SK-N-MC (cell line): ENCODE measurements at regions not wholly inside any gene's neighbourhood (a gene's known extent, or its start where the extent isn't known, plus 50 kb on each side); places are given as distances from the start of the nearest gene placed in this dataset.
A peak's percentile ranks its signal among the peaks of the same experiment; 100 is the strongest.

Experiments
- DNase-seq: peaks from one replicate; pipeline ENCODE4 v3.0.0-alpha.2; 2011; ENCODE audit warnings: low read depth, low spot score
- H3K27ac ChIP-seq: fragments of 200-600 bp; sonication (generic); 2 replicates; pipeline ENCODE4 v1.5.1; 2016; ENCODE audit warnings: mixed run types
- H3K36me3 ChIP-seq: fragments of 200-600 bp; sonication (generic); 2 replicates; pipeline ENCODE4 v1.6.1; 2017; ENCODE audit warnings: antibody characterized with exemption, low read length, mixed read lengths; ENCODE audit not compliant: insufficient read depth
- H3K4me3 ChIP-seq: fragments of 200-600 bp; sonication (generic); 2 replicates; pipeline ENCODE4 v1.5.1; 2016
- H3K9ac ChIP-seq: fragments of 200-600 bp; sonication (generic); 2 replicates; pipeline ENCODE4 v1.8.0; 2017; ENCODE audit warnings: mixed run types, mixed read lengths; ENCODE audit not compliant: insufficient read length
- H3K9me3 ChIP-seq: fragments of 200-600 bp; sonication (generic); 2 replicates; pipeline ENCODE4 v1.6.1; 2017; ENCODE audit warnings: low read depth, mild to moderate bottlenecking, antibody characterized with exemption, low read length, moderate library complexity, mixed read lengths
- EZH2 ChIP-seq: fragments of 200-600 bp; sonication (generic); IDR thresholded peaks from one replicate; pipeline ENCODE4 v1.6.1; 2017; ENCODE audit warnings: antibody characterized with exemption
- FOXP2 ChIP-seq: optimal IDR thresholded peaks from 2 replicates; pipeline ENCODE3; 2011; ENCODE audit warnings: mild to moderate bottlenecking, moderate library complexity; ENCODE audit not compliant: insufficient read depth; ENCODE audit errors: extremely low read length, control extremely low read depth
- POLR2AphosphoS5 ChIP-seq: IDR thresholded peaks from 2 replicates; pipeline ENCODE4 v1.6.1; 2012; ENCODE audit warnings: mild to moderate bottlenecking, low read depth, low read length, borderline replicate concordance

DNA sequence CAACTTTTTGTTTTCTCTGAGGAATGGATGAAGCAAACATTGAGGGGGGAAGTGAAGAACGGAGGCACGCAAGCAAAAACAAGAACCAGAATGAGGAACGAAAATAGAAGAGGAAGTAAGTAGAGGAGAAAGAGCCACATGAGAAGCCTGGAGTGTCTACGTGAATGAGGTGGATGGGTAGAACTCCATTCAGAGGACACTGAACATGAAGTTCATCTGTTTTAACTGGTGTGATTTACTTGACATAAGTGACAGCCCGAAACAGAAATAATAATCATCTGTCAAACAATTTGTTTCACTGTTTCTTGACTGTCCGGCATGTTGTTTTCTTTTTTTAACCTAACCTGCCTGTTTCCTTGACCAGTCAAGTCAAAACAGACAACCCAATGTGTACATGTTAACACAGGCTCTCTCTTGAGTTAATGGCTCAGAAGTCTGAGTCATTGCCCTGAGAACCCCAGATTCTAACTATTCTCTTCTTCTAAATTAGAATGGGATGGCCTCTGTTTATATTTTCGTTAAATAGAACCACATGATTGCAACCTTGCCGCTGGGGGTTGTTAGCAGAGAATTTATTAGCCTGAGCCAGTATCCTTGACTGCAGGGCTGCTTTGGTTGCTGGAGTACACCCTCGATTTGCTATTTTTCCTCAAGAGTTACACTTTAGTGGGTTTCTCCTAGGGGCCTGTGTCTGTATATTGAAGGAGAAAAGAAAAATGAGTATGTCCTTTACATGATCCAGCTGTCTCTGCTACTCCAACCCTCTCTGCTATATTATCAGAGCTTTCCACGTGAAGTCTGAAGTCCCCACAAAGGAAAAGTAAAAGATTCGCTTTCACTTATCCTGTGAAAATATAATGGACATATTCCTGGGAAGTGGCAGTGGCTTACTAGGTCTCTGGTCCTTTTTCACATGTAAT, 151.7 kb downstream of the ZC3H11B start:
- H3K9me3 ChIP-seq, result no peaks in the 10 kb centered on the region
- H3K27ac ChIP-seq, result no peak overlapping the region
- H3K36me3 ChIP-seq, result no peaks in the 10 kb centered on the region
- no peak overlapping the region for H3K4me3 ChIP-seq
- DNase-seq, result no peak
- no peak for TF ChIP-seq EZH2
- H3K9ac ChIP-seq, result no peak overlapping the region

DNA sequence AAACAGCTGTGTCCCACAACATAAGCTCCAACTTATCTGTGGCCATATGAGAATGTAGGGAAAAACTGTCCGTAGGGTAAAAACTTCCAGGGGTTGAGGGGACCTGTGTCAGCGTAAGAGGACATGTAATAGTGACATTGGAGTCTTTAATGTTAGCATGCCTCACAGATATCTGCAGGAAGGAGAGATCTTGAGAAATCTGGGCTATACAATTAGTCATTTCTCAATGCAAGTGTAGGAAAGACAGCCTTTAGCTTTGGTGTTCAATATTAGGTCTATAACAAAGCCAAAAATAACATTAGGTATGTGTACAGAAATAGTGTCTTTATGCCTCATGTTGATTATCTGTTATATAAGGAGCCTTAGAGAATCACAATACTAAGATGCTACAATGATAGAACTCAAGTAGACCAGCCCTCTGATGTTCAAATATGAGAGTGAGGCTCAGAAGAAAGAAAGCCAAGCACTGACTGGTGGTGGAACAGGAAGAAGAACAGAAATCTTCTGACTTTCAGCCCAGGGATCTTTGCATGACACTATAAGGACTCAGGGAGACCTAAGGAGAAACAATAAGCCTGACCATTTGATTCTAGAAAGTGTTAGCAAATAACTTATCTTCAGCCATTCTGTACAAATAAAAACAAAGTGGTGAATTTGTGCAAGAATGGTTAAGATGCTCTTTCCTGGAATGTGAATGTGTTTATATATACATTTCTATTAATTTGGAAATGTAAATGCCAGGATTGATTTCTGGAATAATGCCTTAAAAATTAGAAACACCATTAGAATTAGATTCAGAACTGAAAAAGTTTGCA, 152.6 kb downstream of the ZC3H11B start:
- DNase-seq, result no peak
- H3K9me3 ChIP-seq, result no peaks in the 10 kb centered on the region
- no peak overlapping the region for H3K9ac ChIP-seq
- H3K4me3 ChIP-seq, result no peak overlapping the region
- H3K27ac ChIP-seq, result no peak overlapping the region
- no peak for TF ChIP-seq EZH2
- TF ChIP-seq POLR2AphosphoS5, result no peak
- TF ChIP-seq FOXP2, result no peak
- H3K36me3 ChIP-seq, result no peaks in the 10 kb centered on the region

DNA sequence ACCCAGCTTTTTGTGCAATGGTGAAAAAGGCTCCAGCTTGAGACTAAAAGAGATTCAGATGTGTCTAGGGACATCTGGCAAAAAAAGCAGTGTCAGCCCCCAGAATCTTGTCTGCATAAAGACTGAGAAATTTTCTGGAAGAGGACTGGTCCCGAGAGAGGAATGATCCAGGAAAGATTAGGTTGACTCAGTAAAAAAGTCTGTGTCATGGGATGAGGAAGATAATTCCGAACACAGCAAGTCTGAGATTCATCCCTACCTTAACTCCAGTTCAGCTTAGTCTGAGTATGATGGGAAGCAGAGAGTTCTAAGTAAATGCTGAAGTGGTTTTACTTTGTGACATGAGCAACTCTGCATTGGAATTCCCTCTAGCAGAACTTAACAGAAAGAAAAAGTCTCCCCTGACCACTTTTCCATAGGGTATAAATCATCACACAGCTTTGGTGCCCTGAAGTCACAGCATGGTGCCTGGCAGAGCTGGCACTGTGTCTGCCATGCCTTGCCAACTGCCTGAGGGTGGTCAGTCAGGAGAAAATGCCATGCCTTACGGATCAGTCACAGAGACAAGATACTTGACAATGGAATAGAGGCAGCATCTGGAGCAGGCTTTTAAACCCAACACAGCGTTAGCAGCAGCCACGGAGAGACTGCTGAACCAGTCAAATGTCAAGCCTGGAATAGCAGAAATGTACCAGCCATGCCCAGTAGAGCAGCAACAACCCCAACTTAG, 153.4 kb downstream of the ZC3H11B start:
- H3K9me3 ChIP-seq, result no peaks in the 10 kb centered on the region
- 0 out of 2 replicates have a peak overlapping the region, but pooled peaks have one; percentile 7 for H3K27ac ChIP-seq
- H3K9ac ChIP-seq, result no peak overlapping the region
- TF ChIP-seq POLR2AphosphoS5, result no peak
- no peak for TF ChIP-seq EZH2
- no peak for TF ChIP-seq FOXP2
- no peak overlapping the region for H3K4me3 ChIP-seq
- H3K36me3 ChIP-seq, result no peaks in the 10 kb centered on the region
- no peak for DNase-seq

DNA sequence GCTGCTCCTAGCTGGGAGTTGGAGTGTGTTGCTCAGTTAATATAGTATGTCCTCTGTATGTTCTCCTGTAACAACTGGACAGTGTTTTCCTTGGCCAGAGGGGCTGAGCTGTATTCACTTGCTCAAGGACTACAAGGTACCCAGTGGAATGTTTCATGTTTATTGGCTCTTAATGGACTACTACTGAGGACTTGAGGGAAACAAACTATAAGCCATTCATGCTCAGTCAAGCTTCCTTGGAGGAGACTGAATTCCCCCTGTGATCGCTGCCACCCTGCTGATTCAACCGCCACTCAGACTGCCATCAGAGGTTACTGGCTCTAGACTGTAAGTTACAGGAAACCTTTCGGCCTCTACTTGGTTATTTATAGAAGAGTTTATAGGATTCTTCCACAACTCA, 166.6 kb downstream of the ZC3H11B start:
- no peak for TF ChIP-seq POLR2AphosphoS5
- no peak for TF ChIP-seq EZH2
- TF ChIP-seq FOXP2, result no peak
- Histone ChIP-seq H3K36me3 (no peaks in the 10 kb centered on the region), H3K4me3 (no peak overlapping the region), H3K27ac (no peak overlapping the region), H3K9ac (no peak overlapping the region), H3K9me3 (no peaks in the 10 kb centered on the region)
- DNase-seq, result no peak

DNA sequence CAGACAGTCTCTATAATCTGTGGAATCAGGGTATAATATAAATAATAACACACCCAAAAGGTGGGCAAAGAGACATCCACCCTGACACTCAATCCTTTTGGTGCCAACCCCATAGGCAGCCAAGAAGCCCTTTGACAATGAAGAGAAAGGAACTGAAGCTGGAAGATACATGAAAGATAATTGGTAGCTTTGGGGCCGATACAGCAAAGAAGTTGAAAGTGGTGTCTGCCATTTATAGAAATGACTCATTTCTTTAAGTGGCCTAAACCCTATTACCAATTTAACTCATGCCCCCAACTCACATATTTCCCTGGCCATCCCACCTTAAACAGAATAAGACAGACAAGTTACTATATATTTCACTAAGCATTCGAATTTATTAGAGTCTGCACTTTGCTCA, 167.0 kb downstream of the ZC3H11B start:
- DNase-seq, result no peak
- no peaks in the 10 kb centered on the region for H3K9me3 ChIP-seq
- no peak overlapping the region for H3K4me3 ChIP-seq
- no peak overlapping the region for H3K27ac ChIP-seq
- no peaks in the 10 kb centered on the region for H3K36me3 ChIP-seq
- H3K9ac ChIP-seq, result no peak overlapping the region
- no peak for TF ChIP-seq FOXP2
- TF ChIP-seq EZH2, result no peak
- no peak for TF ChIP-seq POLR2AphosphoS5

DNA sequence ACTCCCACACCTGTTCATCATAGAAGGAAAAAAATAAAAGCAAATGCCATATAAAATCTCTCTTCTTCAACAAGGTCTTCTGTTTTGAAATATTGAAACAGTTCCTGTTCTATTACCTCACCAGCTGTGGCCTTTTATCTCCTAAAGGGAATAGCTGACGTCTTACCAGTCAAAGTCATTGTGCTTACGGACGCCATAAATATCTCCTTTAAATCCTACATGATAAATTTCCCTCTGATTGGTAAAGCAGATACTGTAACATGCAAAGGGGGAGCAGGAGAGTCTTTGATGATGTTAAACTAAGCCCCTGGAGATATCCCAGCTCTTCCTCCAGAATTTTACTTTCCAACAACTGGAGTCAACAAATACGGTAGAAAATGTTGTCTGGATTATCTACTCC, 168.4 kb downstream of the ZC3H11B start:
- Histone ChIP-seq H3K4me3 (no peak overlapping the region), H3K9ac (no peak overlapping the region), H3K9me3 (no peaks in the 10 kb centered on the region), H3K36me3 (no peaks in the 10 kb centered on the region), H3K27ac (no peak overlapping the region)
- no peak for DNase-seq
- TF ChIP-seq FOXP2, result no peak
- TF ChIP-seq POLR2AphosphoS5, result no peak
- TF ChIP-seq EZH2, result no peak

DNA sequence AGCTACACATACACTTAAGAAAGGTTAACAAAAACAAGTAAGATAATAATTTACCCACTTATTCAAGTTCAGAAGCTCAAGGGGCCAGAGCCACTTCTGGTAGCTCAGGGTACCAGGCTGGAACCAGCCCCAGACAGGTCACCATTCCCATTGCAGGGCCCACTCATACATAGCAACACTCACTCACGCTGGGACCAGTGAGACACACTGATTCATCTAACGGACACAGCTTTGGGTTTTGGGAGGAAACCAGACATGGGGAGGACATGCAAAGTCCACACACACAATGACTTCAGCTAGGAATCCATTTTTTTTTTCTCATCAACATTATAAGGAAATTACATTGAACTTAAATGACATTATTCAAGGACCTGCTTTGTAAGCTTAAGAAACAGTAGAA, 169.1 kb downstream of the ZC3H11B start:
- Histone ChIP-seq H3K4me3 (no peak overlapping the region), H3K27ac (no peak overlapping the region), H3K9me3 (no peaks in the 10 kb centered on the region), H3K9ac (no peak overlapping the region), H3K36me3 (no peaks in the 10 kb centered on the region)
- TF ChIP-seq EZH2, result no peak
- TF ChIP-seq FOXP2, result no peak
- TF ChIP-seq POLR2AphosphoS5, result no peak
- no peak for DNase-seq

DNA sequence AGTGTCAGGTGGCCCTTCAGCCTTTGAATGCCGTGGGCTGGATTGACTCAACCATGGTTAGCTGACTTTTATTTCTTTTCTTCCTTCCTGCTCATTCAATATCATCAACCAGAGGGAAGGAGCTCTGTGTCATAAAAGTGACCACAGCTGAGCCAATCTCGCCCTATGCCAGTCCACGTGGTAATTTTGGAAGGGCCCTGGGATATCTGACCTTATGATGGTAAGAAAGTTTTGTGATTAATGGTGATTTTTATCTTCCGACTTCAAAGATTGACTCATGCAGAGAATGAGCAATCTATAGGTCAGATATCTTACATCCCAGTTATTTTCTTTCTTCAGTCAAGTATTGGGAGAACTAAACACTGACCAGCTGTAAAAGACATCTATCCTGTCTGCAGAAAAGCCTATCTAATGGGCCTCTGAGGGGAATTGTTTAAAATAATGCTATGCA, 170.3 kb downstream of the ZC3H11B start:
- no peak overlapping the region for H3K4me3 ChIP-seq
- TF ChIP-seq EZH2, result no peak
- no peak for TF ChIP-seq FOXP2
- no peak for TF ChIP-seq POLR2AphosphoS5
- DNase-seq, result no peak
- H3K27ac ChIP-seq, result no peak overlapping the region
- no peaks in the 10 kb centered on the region for H3K9me3 ChIP-seq
- H3K36me3 ChIP-seq, result no peaks in the 10 kb centered on the region
- H3K9ac ChIP-seq, result no peak overlapping the region
